Neural progenitor cell (in vitro differentiated cells): ENCODE measurements at regions not wholly inside any gene's neighbourhood (a gene's known extent, or its start where the extent isn't known, plus 50 kb on each side); places are given as distances from the start of the nearest gene placed in this dataset.
"Not testable (repeated sequence)": the region's sequence is repeated elsewhere in the genome, so short reads cannot be mapped to it uniquely, and the experiment has no call there.

Experiments used
- DNase-seq: peaks from one replicate; pipeline ENCODE4 v3.0.0-alpha.2; 2016; ENCODE audit warnings: low spot score
- H2AFZ ChIP-seq: fragments of 200-600 bp; sonication (generic); replicated peaks from 2 replicates; pipeline ENCODE4 v1.6.1; 2016; ENCODE audit warnings: antibody characterized with exemption
- H3F3A ChIP-seq: fragments of 200-600 bp; sonication (generic); 2 replicates; pipeline ENCODE4 v1.6.1; 2016; ENCODE audit warnings: antibody characterized with exemption, low read depth
- H3K27ac ChIP-seq: fragments of 200-600 bp; sonication (generic); 2 replicates; pipeline ENCODE4 v1.5.1; 2016; ENCODE audit warnings: mild to moderate bottlenecking
- H3K27me3 ChIP-seq: fragments of 200-600 bp; sonication (generic); 2 replicates; pipeline ENCODE4 v1.6.1; 2016; ENCODE audit warnings: mild to moderate bottlenecking, moderate library complexity
- H3K36me3 ChIP-seq: fragments of 200-600 bp; sonication (generic); 2 replicates; pipeline ENCODE4 v1.5.1; 2016
- H3K4me1 ChIP-seq: fragments of 200-600 bp; sonication (generic); 2 replicates; pipeline ENCODE4 v1.6.1; 2016; ENCODE audit warnings: mixed run types
- H3K4me2 ChIP-seq: fragments of 200-600 bp; sonication (generic); 2 replicates; pipeline ENCODE4 v1.6.1; 2016
- H3K4me3 ChIP-seq: fragments of 200-600 bp; sonication (generic); 2 replicates; pipeline ENCODE4 v1.5.1; 2016
- H3K79me2 ChIP-seq: fragments of 200-600 bp; sonication (generic); 2 replicates; pipeline ENCODE4 v1.6.1; 2016; ENCODE audit warnings: low read depth
- H3K9ac ChIP-seq: fragments of 200-600 bp; sonication (generic); 2 replicates; pipeline ENCODE4 v1.6.1; 2016
- H3K9me3 ChIP-seq: fragments of 200-600 bp; sonication (generic); 2 replicates; pipeline ENCODE4 v1.5.1; 2016; ENCODE audit warnings: low read depth
- H4K20me1 ChIP-seq: fragments of 200-600 bp; sonication (generic); 2 replicates; pipeline ENCODE4 v1.6.1; 2016; ENCODE audit warnings: low read depth
- H3K27ac Mint-ChIP-seq: 3 replicates; pipeline ENCODE4 v1.8.0; 2021; ENCODE audit warnings: mixed read lengths
- H3K27me3 Mint-ChIP-seq: 2 replicates; pipeline ENCODE4 v1.8.0; 2022; ENCODE audit warnings: low read depth, mild to moderate bottlenecking, inconsistent platforms, moderate library complexity, mixed read lengths; ENCODE audit not compliant: insufficient read depth
- H3K36me3 Mint-ChIP-seq: 3 replicates; pipeline ENCODE4 v1.8.0; 2021; ENCODE audit warnings: mixed read lengths
- H3K4me1 Mint-ChIP-seq: 3 replicates; pipeline ENCODE4 v1.8.0; 2021; ENCODE audit warnings: mixed read lengths
- H3K4me3 Mint-ChIP-seq: 3 replicates; pipeline ENCODE4 v1.8.0; 2021; ENCODE audit warnings: mild to moderate bottlenecking, moderate library complexity, mixed read lengths
- H3K9me3 Mint-ChIP-seq: 3 replicates; pipeline ENCODE4 v1.8.0; 2020; ENCODE audit warnings: mixed read lengths
- EZH2 ChIP-seq: fragments of 200-600 bp; sonication (generic); IDR thresholded peaks from 2 replicates; pipeline ENCODE4 v1.6.1; 2017; ENCODE audit warnings: antibody characterized with exemption, mild to moderate bottlenecking, moderate library complexity
- EZH2phosphoT487 ChIP-seq: fragments of 200-600 bp; sonication (generic); IDR thresholded peaks from 2 replicates; pipeline ENCODE4 v1.6.1; 2017; ENCODE audit warnings: antibody characterized with exemption
- TF ChIP-seq, protein P1 (sequence below): fragments of 200-600 bp; sonication (generic); IDR thresholded peaks from 2 replicates; pipeline ENCODE4 v1.5.1; 2017; ENCODE audit warnings: antibody characterized with exemption, mild to moderate bottlenecking

DNA sequence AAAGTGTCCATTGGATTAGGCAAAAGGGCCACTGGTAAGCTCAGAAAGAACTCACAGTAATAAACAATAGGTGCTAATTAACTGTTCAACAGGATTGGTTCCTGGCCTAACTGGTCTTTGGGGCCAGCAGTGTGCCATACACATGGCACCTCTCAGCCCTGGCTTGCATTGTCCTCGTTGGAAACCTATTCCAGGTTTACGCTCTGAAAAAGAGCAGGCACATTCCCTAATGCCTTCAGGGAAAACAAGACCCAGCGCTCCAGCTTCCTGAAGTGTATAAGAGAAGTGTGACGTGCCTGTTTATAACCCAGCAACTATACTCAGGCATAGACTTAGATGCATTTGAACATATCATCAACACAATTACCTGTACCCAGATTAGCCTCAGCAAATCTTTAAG is 51.9 kb upstream of the RBM47 start:
- no peaks in the 10 kb centered on the region for H4K20me1 ChIP-seq
- H3K4me1 Mint-ChIP-seq = peaks cover 14% of the 10 kb centered on the region
- peaks cover 12% of the 10 kb centered on the region for H3F3A ChIP-seq
- no peaks in the 10 kb centered on the region for H3K27me3 Mint-ChIP-seq
- H3K9me3 Mint-ChIP-seq = no peaks in the 10 kb centered on the region
- no peak overlapping the region for H3K4me3 ChIP-seq
- no peak overlapping the region for H3K27ac ChIP-seq
- H3K27ac Mint-ChIP-seq = no peak overlapping the region
- DNase-seq = peak; percentile 50
- H3K36me3 ChIP-seq = no peaks in the 10 kb centered on the region
- H3K4me3 Mint-ChIP-seq = no peak overlapping the region
- H3K27me3 ChIP-seq = no peaks in the 10 kb centered on the region
- no peaks in the 10 kb centered on the region for H3K36me3 Mint-ChIP-seq
- no peak for TF ChIP-seq EZH2phosphoT487
- TF ChIP-seq, protein P1, sequence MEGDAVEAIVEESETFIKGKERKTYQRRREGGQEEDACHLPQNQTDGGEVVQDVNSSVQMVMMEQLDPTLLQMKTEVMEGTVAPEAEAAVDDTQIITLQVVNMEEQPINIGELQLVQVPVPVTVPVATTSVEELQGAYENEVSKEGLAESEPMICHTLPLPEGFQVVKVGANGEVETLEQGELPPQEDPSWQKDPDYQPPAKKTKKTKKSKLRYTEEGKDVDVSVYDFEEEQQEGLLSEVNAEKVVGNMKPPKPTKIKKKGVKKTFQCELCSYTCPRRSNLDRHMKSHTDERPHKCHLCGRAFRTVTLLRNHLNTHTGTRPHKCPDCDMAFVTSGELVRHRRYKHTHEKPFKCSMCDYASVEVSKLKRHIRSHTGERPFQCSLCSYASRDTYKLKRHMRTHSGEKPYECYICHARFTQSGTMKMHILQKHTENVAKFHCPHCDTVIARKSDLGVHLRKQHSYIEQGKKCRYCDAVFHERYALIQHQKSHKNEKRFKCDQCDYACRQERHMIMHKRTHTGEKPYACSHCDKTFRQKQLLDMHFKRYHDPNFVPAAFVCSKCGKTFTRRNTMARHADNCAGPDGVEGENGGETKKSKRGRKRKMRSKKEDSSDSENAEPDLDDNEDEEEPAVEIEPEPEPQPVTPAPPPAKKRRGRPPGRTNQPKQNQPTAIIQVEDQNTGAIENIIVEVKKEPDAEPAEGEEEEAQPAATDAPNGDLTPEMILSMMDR = no peak
- no peak for TF ChIP-seq EZH2
- H3K9ac ChIP-seq = no peak overlapping the region
- peaks cover 19% of the 10 kb centered on the region for H3K4me1 ChIP-seq
- no peaks in the 10 kb centered on the region for H3K79me2 ChIP-seq
- H3K4me2 ChIP-seq = peak overlapping the region; percentile 63
- no peak overlapping the region for H2AFZ ChIP-seq
- no peaks in the 10 kb centered on the region for H3K9me3 ChIP-seq

DNA sequence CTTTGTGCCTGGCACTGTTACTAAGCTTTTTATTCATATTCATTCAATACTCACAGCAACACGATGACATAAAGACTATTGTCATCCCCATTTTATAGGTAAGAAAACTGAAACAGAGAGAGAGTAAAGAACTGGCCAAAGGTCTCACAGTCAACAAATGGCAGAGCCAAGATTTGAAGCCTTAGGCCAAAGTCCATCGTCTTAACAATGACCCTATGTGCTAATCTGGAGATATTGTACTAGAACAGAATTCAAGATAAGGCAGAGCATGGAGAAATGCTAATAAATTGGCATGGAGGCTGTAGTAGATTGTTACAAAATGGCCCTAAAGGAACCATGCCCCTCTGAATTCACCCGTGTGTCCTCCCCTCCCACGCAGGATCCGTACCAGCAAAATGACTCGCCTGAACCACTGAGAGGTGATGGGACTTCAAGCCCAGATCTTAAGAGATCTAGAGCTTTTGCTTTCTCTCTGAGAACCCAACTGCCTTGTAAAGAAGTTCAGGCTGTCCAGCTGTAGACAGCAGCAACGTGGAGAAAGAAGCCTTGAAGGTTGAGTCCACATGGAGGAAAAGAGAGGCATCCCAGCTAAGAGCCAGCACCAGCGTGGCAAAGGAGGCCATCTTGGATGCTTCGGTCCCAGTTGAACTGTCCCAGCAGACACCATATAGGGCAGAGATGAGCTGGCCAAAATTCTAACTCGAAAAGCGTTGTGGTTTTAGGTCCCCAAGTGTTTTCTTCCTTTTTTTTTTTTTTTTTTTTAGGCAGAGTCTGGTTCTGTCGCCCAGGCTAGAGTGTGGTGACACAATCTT is 52.8 kb upstream of the RBM47 start:
- no peak for TF ChIP-seq EZH2
- TF ChIP-seq EZH2phosphoT487 = no peak
- TF ChIP-seq, protein P1 = no peak
- Histone ChIP-seq H3K9ac (no peak overlapping the region), H3K27me3 (no peaks in the 10 kb centered on the region), H4K20me1 (no peaks in the 10 kb centered on the region), H3K27ac (no peak overlapping the region), H3K79me2 (no peaks in the 10 kb centered on the region), H3K4me3 (no peak overlapping the region), H3K9me3 (no peaks in the 10 kb centered on the region), H3K4me2 (peak overlapping the region; percentile 63), H2AFZ (no peak overlapping the region), H3K4me1 (peaks cover 15% of the 10 kb centered on the region), H3K36me3 (no peaks in the 10 kb centered on the region), H3F3A (peaks cover 12% of the 10 kb centered on the region)
- Mint-ChIP-seq H3K36me3 (no peaks in the 10 kb centered on the region), H3K4me1 (peaks cover 14% of the 10 kb centered on the region), H3K27me3 (no peaks in the 10 kb centered on the region), H3K27ac (no peak overlapping the region), H3K4me3 (no peak overlapping the region), H3K9me3 (no peaks in the 10 kb centered on the region)
- DNase-seq = no peak

DNA sequence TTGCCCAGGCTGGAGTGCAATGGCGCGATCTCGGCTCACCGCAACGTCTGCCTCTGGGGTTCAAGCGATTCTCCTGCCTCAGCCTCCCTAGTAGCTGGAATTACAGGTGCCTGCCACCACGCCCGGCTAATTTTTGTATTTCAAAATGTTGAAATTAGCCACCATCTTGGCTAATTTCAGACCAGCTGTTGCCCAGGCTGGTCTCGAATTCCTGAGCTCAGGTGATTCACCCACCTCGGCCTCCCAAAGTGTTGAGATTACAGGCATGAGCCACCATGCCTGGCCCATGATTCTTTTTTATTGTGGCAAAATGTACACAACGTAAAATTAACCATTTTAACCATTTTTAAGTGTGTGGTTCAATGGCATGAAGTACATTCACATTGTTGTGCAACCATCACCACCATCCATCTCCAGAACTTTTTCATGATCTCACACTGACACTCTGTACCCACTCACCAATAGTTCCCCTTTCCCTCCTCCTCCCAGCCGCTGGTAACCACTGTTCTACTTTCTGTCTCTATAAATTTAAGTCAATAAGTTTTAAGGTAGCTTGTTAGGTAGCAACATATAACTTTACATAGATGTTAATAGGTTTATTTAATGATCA is 54.0 kb upstream of the RBM47 start:
- H3K9ac ChIP-seq, H3K9me3 Mint-ChIP-seq, H3K4me2 ChIP-seq, H4K20me1 ChIP-seq, H3K4me3 ChIP-seq, H3K9me3 ChIP-seq, H3K36me3 ChIP-seq, H3K4me3 Mint-ChIP-seq, H3K27ac Mint-ChIP-seq, H3K36me3 Mint-ChIP-seq, H3K27me3 Mint-ChIP-seq, H2AFZ ChIP-seq, DNase-seq, H3K27me3 ChIP-seq, H3K27ac ChIP-seq, H3K79me2 ChIP-seq: not testable (repeated sequence)
- Histone ChIP-seq H3K4me1 (peaks cover 15% of the 10 kb centered on the region), H3F3A (peaks cover 12% of the 10 kb centered on the region)
- H3K4me1 Mint-ChIP-seq = peaks cover 14% of the 10 kb centered on the region

DNA sequence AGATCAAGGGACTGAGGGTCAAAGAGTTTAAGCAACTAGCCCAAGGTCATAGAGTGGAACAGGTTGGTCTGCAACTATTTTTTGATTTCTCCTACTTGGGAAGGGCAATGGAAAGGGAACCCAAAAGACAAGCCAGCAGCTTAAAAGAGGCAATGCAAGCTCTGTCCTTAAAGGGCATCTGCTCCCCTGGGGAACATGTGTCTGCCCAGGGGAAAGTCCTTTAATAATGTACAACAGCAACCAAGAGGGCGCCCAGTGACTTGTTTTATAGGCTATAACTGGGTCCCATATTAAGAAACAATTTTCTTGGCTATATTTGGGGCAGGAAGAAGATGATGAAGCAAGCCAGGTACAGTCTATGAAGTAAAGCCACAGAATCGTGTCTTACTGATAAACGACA is 54.7 kb upstream of the RBM47 start:
- Mint-ChIP-seq H3K27ac (no peak overlapping the region), H3K4me1 (peaks cover 11% of the 10 kb centered on the region), H3K36me3 (no peaks in the 10 kb centered on the region), H3K9me3 (no peaks in the 10 kb centered on the region), H3K4me3 (no peak overlapping the region), H3K27me3 (peaks cover 2% of the 10 kb centered on the region)
- H3K4me1 ChIP-seq = peaks cover 15% of the 10 kb centered on the region
- H3K4me2 ChIP-seq = no peak overlapping the region
- DNase-seq = no peak
- TF ChIP-seq EZH2phosphoT487 = no peak
- TF ChIP-seq EZH2 = no peak
- TF ChIP-seq, protein P1 = no peak
- no peak overlapping the region for H2AFZ ChIP-seq
- no peaks in the 10 kb centered on the region for H3K27me3 ChIP-seq
- no peaks in the 10 kb centered on the region for H3K9me3 ChIP-seq
- H3F3A ChIP-seq = peaks cover 12% of the 10 kb centered on the region
- no peak overlapping the region for H3K9ac ChIP-seq
- H3K27ac ChIP-seq = no peak overlapping the region
- no peaks in the 10 kb centered on the region for H3K79me2 ChIP-seq
- H3K4me3 ChIP-seq = no peak overlapping the region
- no peaks in the 10 kb centered on the region for H3K36me3 ChIP-seq
- H4K20me1 ChIP-seq = no peaks in the 10 kb centered on the region
